ENCODE measurements at regions not wholly inside any gene's neighbourhood (a gene's known extent, or its start where the extent isn't known, plus 50 kb on each side); places are given as distances from the start of the nearest gene placed in this dataset.

DNA sequence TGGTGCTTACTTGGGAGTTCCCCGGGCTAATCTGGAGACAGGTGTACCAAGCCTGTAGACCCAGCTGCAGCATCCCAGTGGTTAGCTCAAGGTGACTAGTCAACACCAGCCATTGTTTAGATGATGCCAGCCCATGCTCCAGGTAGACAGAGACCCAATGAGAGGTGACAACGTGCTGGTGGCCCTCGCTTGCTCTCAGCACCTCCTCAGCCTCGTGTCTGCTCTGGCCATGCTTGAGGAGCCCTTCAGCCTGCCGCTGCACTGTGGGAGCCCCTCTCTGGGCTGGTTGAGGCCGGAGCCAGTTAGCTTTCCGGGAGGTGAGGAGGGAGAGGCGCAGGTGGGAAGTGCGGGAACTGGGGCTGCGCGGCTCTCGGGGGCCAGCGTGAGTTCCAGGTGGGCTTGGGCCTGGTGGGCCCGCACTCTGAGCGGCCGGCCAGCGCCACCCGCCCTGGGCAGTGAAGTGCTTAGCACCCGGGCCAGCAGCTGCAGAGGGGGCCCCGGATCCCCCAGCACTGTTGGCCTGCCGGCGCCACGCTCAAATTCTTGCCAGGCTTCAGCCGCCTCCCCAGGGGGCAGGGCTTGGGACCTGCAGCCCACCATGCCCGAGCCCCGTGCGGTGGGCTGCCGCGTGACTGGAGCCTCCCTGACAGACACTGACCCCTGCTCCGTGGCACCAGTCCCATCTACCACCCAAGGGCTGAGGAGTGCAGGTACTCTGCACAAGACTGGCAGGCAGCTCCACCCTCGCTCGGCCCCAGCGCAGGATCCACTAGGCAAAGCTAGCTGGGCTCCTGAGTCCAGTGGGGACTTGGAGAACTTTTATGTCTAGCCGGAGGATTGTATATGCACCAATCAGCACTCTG lies 85.9 kb upstream of the VSTM2B start:
- no peak for TF ChIP-seq POLR2A (IDR thresholded peaks at IDR 0.05)
- TF ChIP-seq, protein P1, sequence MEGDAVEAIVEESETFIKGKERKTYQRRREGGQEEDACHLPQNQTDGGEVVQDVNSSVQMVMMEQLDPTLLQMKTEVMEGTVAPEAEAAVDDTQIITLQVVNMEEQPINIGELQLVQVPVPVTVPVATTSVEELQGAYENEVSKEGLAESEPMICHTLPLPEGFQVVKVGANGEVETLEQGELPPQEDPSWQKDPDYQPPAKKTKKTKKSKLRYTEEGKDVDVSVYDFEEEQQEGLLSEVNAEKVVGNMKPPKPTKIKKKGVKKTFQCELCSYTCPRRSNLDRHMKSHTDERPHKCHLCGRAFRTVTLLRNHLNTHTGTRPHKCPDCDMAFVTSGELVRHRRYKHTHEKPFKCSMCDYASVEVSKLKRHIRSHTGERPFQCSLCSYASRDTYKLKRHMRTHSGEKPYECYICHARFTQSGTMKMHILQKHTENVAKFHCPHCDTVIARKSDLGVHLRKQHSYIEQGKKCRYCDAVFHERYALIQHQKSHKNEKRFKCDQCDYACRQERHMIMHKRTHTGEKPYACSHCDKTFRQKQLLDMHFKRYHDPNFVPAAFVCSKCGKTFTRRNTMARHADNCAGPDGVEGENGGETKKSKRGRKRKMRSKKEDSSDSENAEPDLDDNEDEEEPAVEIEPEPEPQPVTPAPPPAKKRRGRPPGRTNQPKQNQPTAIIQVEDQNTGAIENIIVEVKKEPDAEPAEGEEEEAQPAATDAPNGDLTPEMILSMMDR (IDR thresholded peaks at IDR 0.05) = no peak
